AG04450 (cell line): ENCODE measurements at regions not wholly inside any gene's neighbourhood (a gene's known extent, or its start where the extent isn't known, plus 50 kb on each side); places are given as distances from the start of the nearest gene placed in this dataset.

Experiments
- CTCF ChIA-PET: fragments of 300-600, 350-600 bp; formaldehyde crosslinking; extraction: SDS; loops from one replicate; lab custom pipeline; 2022; ENCODE audit warnings: antibody characterized with exemption, inconsistent platforms; lab: Charles Lee
- POLR2A ChIA-PET: fragments of 350-600 bp; formaldehyde crosslinking; extraction: SDS; loops from one replicate; lab custom pipeline; 2021; ENCODE audit warnings: antibody characterized with exemption, inconsistent platforms; lab: Yijun Ruan, JAX
- DNase-seq: peaks from one replicate; pipeline ENCODE4 v3.0.0-alpha.2; 2011; ENCODE audit warnings: low read depth, low spot score
- H3K27ac ChIP-seq: one replicate; pipeline ENCODE4 v1.5.1; 2012; ENCODE audit warnings: low read depth, low read length, control low read depth
- H3K27me3 ChIP-seq: one replicate; pipeline ENCODE4 v1.6.0; 2012; ENCODE audit warnings: low read length; ENCODE audit not compliant: control insufficient read depth, insufficient read depth
- H3K4me3 ChIP-seq: 2 replicates; pipeline ENCODE4 v1.5.1; 2011; ENCODE audit warnings: mild to moderate bottlenecking, low read depth, low read length, control low read depth
- H3K9me3 ChIP-seq: 2 replicates; pipeline ENCODE4 v1.5.1; 2012; ENCODE audit warnings: low read length; ENCODE audit not compliant: control insufficient read depth, insufficient read depth
- TF ChIP-seq, protein P1 (sequence below): IDR thresholded peaks from 2 replicates; pipeline ENCODE4 v1.5.1; 2011; ENCODE audit warnings: low read depth, low read length, control low read depth, inconsistent platforms

- no peak overlapping the region for H3K27ac ChIP-seq
- CTCF ChIA-PET: no interaction called here
- TF ChIP-seq, protein P1, sequence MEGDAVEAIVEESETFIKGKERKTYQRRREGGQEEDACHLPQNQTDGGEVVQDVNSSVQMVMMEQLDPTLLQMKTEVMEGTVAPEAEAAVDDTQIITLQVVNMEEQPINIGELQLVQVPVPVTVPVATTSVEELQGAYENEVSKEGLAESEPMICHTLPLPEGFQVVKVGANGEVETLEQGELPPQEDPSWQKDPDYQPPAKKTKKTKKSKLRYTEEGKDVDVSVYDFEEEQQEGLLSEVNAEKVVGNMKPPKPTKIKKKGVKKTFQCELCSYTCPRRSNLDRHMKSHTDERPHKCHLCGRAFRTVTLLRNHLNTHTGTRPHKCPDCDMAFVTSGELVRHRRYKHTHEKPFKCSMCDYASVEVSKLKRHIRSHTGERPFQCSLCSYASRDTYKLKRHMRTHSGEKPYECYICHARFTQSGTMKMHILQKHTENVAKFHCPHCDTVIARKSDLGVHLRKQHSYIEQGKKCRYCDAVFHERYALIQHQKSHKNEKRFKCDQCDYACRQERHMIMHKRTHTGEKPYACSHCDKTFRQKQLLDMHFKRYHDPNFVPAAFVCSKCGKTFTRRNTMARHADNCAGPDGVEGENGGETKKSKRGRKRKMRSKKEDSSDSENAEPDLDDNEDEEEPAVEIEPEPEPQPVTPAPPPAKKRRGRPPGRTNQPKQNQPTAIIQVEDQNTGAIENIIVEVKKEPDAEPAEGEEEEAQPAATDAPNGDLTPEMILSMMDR: no peak
- no peak for DNase-seq
- POLR2A ChIA-PET: no interaction called here
- H3K4me3 ChIP-seq: no peak overlapping the region
- H3K9me3 ChIP-seq: no peaks in the 10 kb centered on the region
- H3K27me3 ChIP-seq: no peaks in the 10 kb centered on the region
These were observed 121.4 kb downstream of the LUZP4 start for GRCh38 chrX:115410731-115411428.

DNA sequence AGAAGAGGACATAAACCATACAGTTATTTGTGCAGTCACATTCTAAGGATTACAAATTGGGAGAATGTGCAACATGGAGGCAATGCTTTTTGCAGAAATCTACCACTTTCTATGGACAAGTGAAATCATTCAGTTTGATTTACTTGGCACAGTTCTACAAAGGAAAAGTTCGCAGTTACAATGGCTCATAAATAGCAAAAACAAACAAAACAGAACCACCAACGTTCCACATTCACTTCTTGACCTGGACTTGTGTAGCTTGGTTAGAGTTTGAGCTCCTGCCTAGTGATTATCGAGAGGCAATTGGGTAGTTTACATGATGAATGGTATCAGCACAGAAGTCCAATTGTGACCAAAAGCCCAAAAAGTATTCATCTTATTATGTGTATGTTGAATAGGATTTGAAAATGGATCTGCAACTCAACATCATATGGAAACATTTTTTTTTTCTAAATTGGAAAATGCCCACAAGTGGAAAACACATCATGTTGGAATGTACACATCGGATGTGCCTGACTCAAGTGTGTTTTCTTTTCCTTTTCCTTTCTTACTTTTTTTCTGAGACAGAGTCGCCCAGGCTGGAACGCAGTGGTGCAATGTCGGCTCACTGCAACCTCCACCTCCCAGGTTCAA lies 123.8 kb downstream of the LUZP4 start:
- Histone ChIP-seq H3K27ac (peak overlapping the region; percentile 21), H3K27me3 (no peaks in the 10 kb centered on the region), H3K4me3 (peak overlapping the region; percentile 10; the same call in 1 of the 2 replicates), H3K9me3 (no peaks in the 10 kb centered on the region)
- no peak for DNase-seq
- CTCF ChIA-PET: no interaction called here
- POLR2A ChIA-PET: interaction anchor here (1.0 kb wide), 1 partner anchor 68 kb away, joined by 3 read pairs; no protein-coding TSS in a partner anchor
- TF ChIP-seq, protein P1: no peak

- no peak for DNase-seq
- POLR2A ChIA-PET: no interaction called here
These were observed 129.6 kb downstream of the LUZP4 start for GRCh38 chrX:115419069-115419468.

GRCh38 chrX:115423086-115423485 lies 133.6 kb downstream of the LUZP4 start:
- Histone ChIP-seq H3K9me3 (no peaks in the 10 kb centered on the region), H3K4me3 (no peak overlapping the region), H3K27ac (no peak overlapping the region), H3K27me3 (no peaks in the 10 kb centered on the region)
- CTCF ChIA-PET: interaction anchor here (0.6 kb wide), 1 partner anchor 210 kb away, joined by 3 read pairs; no protein-coding TSS in a partner anchor
- POLR2A ChIA-PET: no interaction called here
- TF ChIP-seq, protein P1: no peak
- no peak for DNase-seq

More at GRCh38 chrX:115419069-115419468, 129.6 kb downstream of the LUZP4 start:
- Histone ChIP-seq H3K27ac (no peak overlapping the region), H3K27me3 (no peaks in the 10 kb centered on the region), H3K4me3 (no peak overlapping the region), H3K9me3 (no peaks in the 10 kb centered on the region)
- CTCF ChIA-PET: no interaction called here
- TF ChIP-seq, protein P1: no peak

DNA sequence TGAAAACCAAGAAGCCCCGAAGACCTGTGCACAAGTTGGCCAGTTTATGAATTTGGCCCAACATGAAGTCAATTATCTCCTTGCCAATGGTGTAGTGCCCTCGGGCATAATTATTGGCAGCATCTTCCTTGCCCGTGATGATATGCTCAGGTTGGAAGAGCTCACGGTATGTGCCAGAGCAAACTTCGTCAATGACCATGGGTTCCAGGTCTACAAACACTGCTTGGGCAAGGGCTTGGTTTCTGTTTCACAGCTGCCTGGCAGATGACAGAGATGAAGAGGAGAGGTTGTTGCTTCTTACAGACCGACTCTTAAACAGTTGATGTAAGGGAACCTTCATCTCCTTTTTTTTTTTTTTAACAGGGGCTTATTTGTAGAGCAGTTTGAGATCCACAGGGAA lies 135.6 kb upstream of the PLS3 start:
- Histone ChIP-seq H3K27me3 (no peaks in the 10 kb centered on the region), H3K4me3 (no peak overlapping the region), H3K27ac (no peak overlapping the region), H3K9me3 (no peaks in the 10 kb centered on the region)
- CTCF ChIA-PET: interaction anchor here (0.6 kb wide), 1 partner anchor 138 kb away, joined by 4 read pairs; no protein-coding TSS in a partner anchor
- no peak for DNase-seq
- TF ChIP-seq, protein P1: no peak
- POLR2A ChIA-PET: no interaction called here
